ENCODE measurements at regions not wholly inside any gene's neighbourhood (a gene's known extent, or its start where the extent isn't known, plus 50 kb on each side); places are given as distances from the start of the nearest gene placed in this dataset.
"Not testable (repeated sequence)": the region's sequence is repeated elsewhere in the genome, so short reads cannot be mapped to it uniquely, and the experiment has no call there.

GRCh38 chr5:17021602-17021932, 85.5 kb upstream of the MYO10 start:
- no peaks in the 10 kb centered on the region for H3K9me3 Mint-ChIP-seq (ENCODE audit: unreplicated experiment)
- CTCF ChIA-PET: no interaction called here

GRCh38 chr5:17022296-17022695, 86.2 kb upstream of the MYO10 start:
- Histone ChIP-seq H3K36me3 (ENCODE audit: control insufficient read depth, insufficient read depth, low read length) (no peaks in the 10 kb centered on the region), H3K27me3 (replicated peaks; ENCODE audit: control insufficient read depth, insufficient read depth, low read length) (no peaks in the 10 kb centered on the region), H3K4me1 (no peaks in the 10 kb centered on the region), H3K4me3 (ENCODE audit: low read depth, low read length) (no peak overlapping the region), H3K9me3 (no peaks in the 10 kb centered on the region)
- peaks cover 16% of the 10 kb centered on the region for H3K4me1 Mint-ChIP-seq (ENCODE audit: low read depth, unreplicated experiment)
- H3K4me3 Mint-ChIP-seq (ENCODE audit: unreplicated experiment): no peak overlapping the region
- no peak for TF ChIP-seq CTCF (IDR thresholded peaks at IDR 0.05; ENCODE audit: insufficient read depth in 1 of 2, low read depth in 1 of 2, low read length in 1 of 2, severe bottlenecking in 1 of 2, unreplicated experiment in 1 of 2)
- intact Hi-C loops (cut with micrococcal nuclease; ENCODE audit: unreplicated experiment): no loop called here
- CTCF ChIA-PET: no interaction called here
- BruUV-seq (replicated peaks): no TSS peak
- DNase-seq: no peak
- H3K9me3 Mint-ChIP-seq (ENCODE audit: unreplicated experiment): no peaks in the 10 kb centered on the region
- H3K27me3 Mint-ChIP-seq (ENCODE audit: insufficient read depth, unreplicated experiment): no peaks in the 10 kb centered on the region
- POLR2A ChIA-PET: no interaction called here
- no peak overlapping the region for H3K27ac Mint-ChIP-seq (ENCODE audit: unreplicated experiment)
- H3K36me3 Mint-ChIP-seq (ENCODE audit: insufficient read depth, unreplicated experiment): no peaks in the 10 kb centered on the region

More at GRCh38 chr5:17021602-17021932, 85.5 kb upstream of the MYO10 start:
- Histone ChIP-seq H3K27me3 (replicated peaks; ENCODE audit: control insufficient read depth, insufficient read depth, low read length) (no peaks in the 10 kb centered on the region), H3K4me3 (ENCODE audit: low read depth, low read length) (no peak overlapping the region), H3K4me1 (no peaks in the 10 kb centered on the region), H3K9me3 (no peaks in the 10 kb centered on the region), H3K36me3 (ENCODE audit: control insufficient read depth, insufficient read depth, low read length) (no peaks in the 10 kb centered on the region)
- no peaks in the 10 kb centered on the region for H3K36me3 Mint-ChIP-seq (ENCODE audit: insufficient read depth, unreplicated experiment)
- TF ChIP-seq CTCF (IDR thresholded peaks at IDR 0.05; ENCODE audit: insufficient read depth in 1 of 2, low read depth in 1 of 2, low read length in 1 of 2, severe bottlenecking in 1 of 2, unreplicated experiment in 1 of 2): no peak
- no peak for DNase-seq
- H3K27me3 Mint-ChIP-seq (ENCODE audit: insufficient read depth, unreplicated experiment): no peaks in the 10 kb centered on the region
- POLR2A ChIA-PET: no interaction called here
- intact Hi-C loops (cut with micrococcal nuclease; ENCODE audit: unreplicated experiment): no loop called here
- no peak overlapping the region for H3K4me3 Mint-ChIP-seq (ENCODE audit: unreplicated experiment)
- H3K27ac Mint-ChIP-seq (ENCODE audit: unreplicated experiment): no peak overlapping the region
- H3K4me1 Mint-ChIP-seq (ENCODE audit: low read depth, unreplicated experiment): peaks cover 16% of the 10 kb centered on the region
- no TSS peak for BruUV-seq (replicated peaks)

- Histone ChIP-seq H3K9me3 (no peaks in the 10 kb centered on the region), H3K36me3 (ENCODE audit: control insufficient read depth, insufficient read depth, low read length) (no peaks in the 10 kb centered on the region), H3K4me3 (ENCODE audit: low read depth, low read length) (no peak overlapping the region), H3K4me1 (no peaks in the 10 kb centered on the region), H3K27me3 (replicated peaks; ENCODE audit: control insufficient read depth, insufficient read depth, low read length) (no peaks in the 10 kb centered on the region)
- TF ChIP-seq CTCF (IDR thresholded peaks at IDR 0.05; ENCODE audit: insufficient read depth in 1 of 2, low read depth in 1 of 2, low read length in 1 of 2, severe bottlenecking in 1 of 2, unreplicated experiment in 1 of 2): no peak
- DNase-seq: no peak
- Mint-ChIP-seq H3K4me3 (ENCODE audit: unreplicated experiment) (no peak overlapping the region), H3K36me3 (ENCODE audit: insufficient read depth, unreplicated experiment) (no peaks in the 10 kb centered on the region), H3K27ac (ENCODE audit: unreplicated experiment) (no peak overlapping the region), H3K27me3 (ENCODE audit: insufficient read depth, unreplicated experiment) (no peaks in the 10 kb centered on the region), H3K4me1 (ENCODE audit: low read depth, unreplicated experiment) (peaks cover 4% of the 10 kb centered on the region), H3K9me3 (ENCODE audit: unreplicated experiment) (no peaks in the 10 kb centered on the region)
- ChIA-PET CTCF (no interaction called here), POLR2A (no interaction called here)
- BruUV-seq (replicated peaks): no TSS peak
- intact Hi-C loops (cut with micrococcal nuclease; ENCODE audit: unreplicated experiment): no loop called here
Observed at GRCh38 chr5:17024686-17025180, 88.6 kb upstream of the MYO10 start.

- BruUV-seq (replicated peaks); H3K9me3 ChIP-seq; H3K4me1 Mint-ChIP-seq (ENCODE audit: low read depth, unreplicated experiment); H3K27me3 Mint-ChIP-seq (ENCODE audit: insufficient read depth, unreplicated experiment); H3K36me3 Mint-ChIP-seq (ENCODE audit: insufficient read depth, unreplicated experiment); CTCF ChIA-PET; H3K9me3 Mint-ChIP-seq (ENCODE audit: unreplicated experiment); H3K4me1 ChIP-seq; H3K27ac Mint-ChIP-seq (ENCODE audit: unreplicated experiment); DNase-seq; POLR2A ChIA-PET; H3K4me3 ChIP-seq (ENCODE audit: low read depth, low read length); H3K27me3 ChIP-seq (replicated peaks; ENCODE audit: control insufficient read depth, insufficient read depth, low read length); H3K4me3 Mint-ChIP-seq (ENCODE audit: unreplicated experiment); intact Hi-C loops (cut with micrococcal nuclease; ENCODE audit: unreplicated experiment); H3K36me3 ChIP-seq (ENCODE audit: control insufficient read depth, insufficient read depth, low read length): not testable (repeated sequence)
Observed at GRCh38 chr5:17031659-17032277, 95.7 kb upstream of the MYO10 start.

- not testable (repeated sequence) for BruUV-seq (replicated peaks); H3K36me3 Mint-ChIP-seq (ENCODE audit: insufficient read depth, unreplicated experiment)
Observed at GRCh38 chr5:17032314-17032985, 96.4 kb upstream of the MYO10 start.

More at GRCh38 chr5:17032314-17032985, 96.4 kb upstream of the MYO10 start:
- H3K27me3 ChIP-seq (replicated peaks; ENCODE audit: control insufficient read depth, insufficient read depth, low read length); CTCF ChIA-PET; H3K27ac Mint-ChIP-seq (ENCODE audit: unreplicated experiment); H3K4me3 Mint-ChIP-seq (ENCODE audit: unreplicated experiment); H3K36me3 ChIP-seq (ENCODE audit: control insufficient read depth, insufficient read depth, low read length); DNase-seq; H3K4me1 Mint-ChIP-seq (ENCODE audit: low read depth, unreplicated experiment); H3K27me3 Mint-ChIP-seq (ENCODE audit: insufficient read depth, unreplicated experiment); H3K4me3 ChIP-seq (ENCODE audit: low read depth, low read length); H3K4me1 ChIP-seq; H3K9me3 ChIP-seq; H3K9me3 Mint-ChIP-seq (ENCODE audit: unreplicated experiment); POLR2A ChIA-PET; intact Hi-C loops (cut with micrococcal nuclease; ENCODE audit: unreplicated experiment): not testable (repeated sequence)
